A673 (cell line): ENCODE measurements at regions not wholly inside any gene's neighbourhood (a gene's known extent, or its start where the extent isn't known, plus 50 kb on each side); places are given as distances from the start of the nearest gene placed in this dataset.
"Not testable (repeated sequence)": the region's sequence is repeated elsewhere in the genome, so short reads cannot be mapped to it uniquely, and the experiment has no call there.

Experiments
- EZH2 ChIP-seq: fragments of 200-600 bp; sonication (generic); IDR thresholded peaks from 2 replicates; pipeline ENCODE4 v1.6.1; 2017; ENCODE audit warnings: borderline replicate concordance, low read depth, mild to moderate bottlenecking, mixed read lengths, antibody characterized with exemption, low read length; ENCODE audit not compliant: poor library complexity, severe bottlenecking
- TF ChIP-seq, protein P1 (sequence below): fragments of 300-800, 200-600 bp; sonication (generic); conservative IDR thresholded peaks from 2 replicates; pipeline ENCODE4 v1.5.1; 2017; ENCODE audit warnings: low read depth, mild to moderate bottlenecking, antibody characterized with exemption, low read length, moderate library complexity, mixed read lengths

DNA sequence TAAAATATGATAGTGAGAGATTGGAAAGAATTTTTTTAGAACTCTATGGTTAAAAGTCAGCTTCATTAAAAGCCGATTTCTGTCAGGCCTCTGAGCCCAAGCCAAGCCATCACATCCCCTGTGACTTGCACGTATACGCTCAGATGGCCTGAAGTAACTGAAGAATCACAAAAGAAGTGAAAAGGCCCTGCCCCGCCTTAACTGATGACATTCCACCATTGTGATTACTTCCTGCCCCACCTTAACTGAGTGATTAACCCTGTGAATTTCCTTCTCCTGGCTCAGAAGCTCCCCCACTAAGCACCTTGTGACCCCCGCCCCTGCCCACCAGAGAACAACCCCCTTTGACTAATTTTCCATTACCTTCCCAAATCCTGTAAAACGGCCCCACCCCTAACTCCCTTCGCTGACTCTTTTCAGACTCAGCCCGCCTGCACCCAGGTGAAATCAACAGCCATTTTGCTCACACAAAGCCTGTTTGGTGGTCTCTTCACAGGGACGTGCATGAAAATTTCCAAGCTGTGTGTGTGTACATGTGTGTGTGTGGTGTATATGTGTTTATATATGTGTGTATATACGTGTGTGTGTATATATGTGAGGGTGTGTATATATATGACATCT lies 595.5 kb upstream of the HTR2C start:
- TF ChIP-seq, protein P1, sequence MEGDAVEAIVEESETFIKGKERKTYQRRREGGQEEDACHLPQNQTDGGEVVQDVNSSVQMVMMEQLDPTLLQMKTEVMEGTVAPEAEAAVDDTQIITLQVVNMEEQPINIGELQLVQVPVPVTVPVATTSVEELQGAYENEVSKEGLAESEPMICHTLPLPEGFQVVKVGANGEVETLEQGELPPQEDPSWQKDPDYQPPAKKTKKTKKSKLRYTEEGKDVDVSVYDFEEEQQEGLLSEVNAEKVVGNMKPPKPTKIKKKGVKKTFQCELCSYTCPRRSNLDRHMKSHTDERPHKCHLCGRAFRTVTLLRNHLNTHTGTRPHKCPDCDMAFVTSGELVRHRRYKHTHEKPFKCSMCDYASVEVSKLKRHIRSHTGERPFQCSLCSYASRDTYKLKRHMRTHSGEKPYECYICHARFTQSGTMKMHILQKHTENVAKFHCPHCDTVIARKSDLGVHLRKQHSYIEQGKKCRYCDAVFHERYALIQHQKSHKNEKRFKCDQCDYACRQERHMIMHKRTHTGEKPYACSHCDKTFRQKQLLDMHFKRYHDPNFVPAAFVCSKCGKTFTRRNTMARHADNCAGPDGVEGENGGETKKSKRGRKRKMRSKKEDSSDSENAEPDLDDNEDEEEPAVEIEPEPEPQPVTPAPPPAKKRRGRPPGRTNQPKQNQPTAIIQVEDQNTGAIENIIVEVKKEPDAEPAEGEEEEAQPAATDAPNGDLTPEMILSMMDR, result not testable (repeated sequence)
- not testable (repeated sequence) for TF ChIP-seq EZH2
